ENCODE measurements at regions not wholly inside any gene's neighbourhood (a gene's known extent, or its start where the extent isn't known, plus 50 kb on each side); places are given as distances from the start of the nearest gene placed in this dataset.

- H3K4me2 ChIP-seq (ENCODE audit: low read length): no peak overlapping the region
- H3K27ac ChIP-seq (ENCODE audit: low read depth, low read length): no peak overlapping the region
- DNase-seq: no peak
- WGBS (ENCODE audit: extremely low coverage, insufficient coverage, low lambda C conversion rate): no CpG with 5 or more reads among the region's 3 CpGs
- H3K18ac ChIP-seq (ENCODE audit: low read length): no peak overlapping the region
- no peaks in the 10 kb centered on the region for H3K79me2 ChIP-seq (ENCODE audit: control insufficient read depth, insufficient read depth, low read length)
- no peak overlapping the region for H2AK5ac ChIP-seq (ENCODE audit: low read length)
- H4K8ac ChIP-seq (ENCODE audit: low read depth, low read length): no peak overlapping the region
- H2BK15ac ChIP-seq (replicated peaks; ENCODE audit: low read depth): no peak overlapping the region
- no peak overlapping the region for H3K56ac ChIP-seq (ENCODE audit: low read length)
- H3K27me3 ChIP-seq (ENCODE audit: insufficient read depth, low read length, poor library complexity): no peaks in the 10 kb centered on the region
- no peaks in the 10 kb centered on the region for H3K4me1 ChIP-seq (ENCODE audit: control insufficient read depth, low read depth, low read length)
- no peak overlapping the region for H3K4me3 ChIP-seq (ENCODE audit: low read length)
- no peak overlapping the region for H2BK5ac ChIP-seq (ENCODE audit: low read length)
- H3K9ac ChIP-seq (ENCODE audit: low read length): no peak overlapping the region
- no peak overlapping the region for H4K5ac ChIP-seq (ENCODE audit: low read length)
- no peaks in the 10 kb centered on the region for H3K36me3 ChIP-seq (ENCODE audit: control insufficient read depth, insufficient read depth, low read length)
- no peak overlapping the region for H3K4ac ChIP-seq (ENCODE audit: low read depth, low read length)
- no peak overlapping the region for H2BK120ac ChIP-seq (ENCODE audit: low read depth, low read length)
- H3K23ac ChIP-seq (ENCODE audit: low read length): no peak overlapping the region
- no peaks in the 10 kb centered on the region for H3K79me1 ChIP-seq (ENCODE audit: low read length)
These were observed 140.0 kb upstream of the TAF11L2 start for GRCh38 chr5:17358031-17358430.

DNA sequence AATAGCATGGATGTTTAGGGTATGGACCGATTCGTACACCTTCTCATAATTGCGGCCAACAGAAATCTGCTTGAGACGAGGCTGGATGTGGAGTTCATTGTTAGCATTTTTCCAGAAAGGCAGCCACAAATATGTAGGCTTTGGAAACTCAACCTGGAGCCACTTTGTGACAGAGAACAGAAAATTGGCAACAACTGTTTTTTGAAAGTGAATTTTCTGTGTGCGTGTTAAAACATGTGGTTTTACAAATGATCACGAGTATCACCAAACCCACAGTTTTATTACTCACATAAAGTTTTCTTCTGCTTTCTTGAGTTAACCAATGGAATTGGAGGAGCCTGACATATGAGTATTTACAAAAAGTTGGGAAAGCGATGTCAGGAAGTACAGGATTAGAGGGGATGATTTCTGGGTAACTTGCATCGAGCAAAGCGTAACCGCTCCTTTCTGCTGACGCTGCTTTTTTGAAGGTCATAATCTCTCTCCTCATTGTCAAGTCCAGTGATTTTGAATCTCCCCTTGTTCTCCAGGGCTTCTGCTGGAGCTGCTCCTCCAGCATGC lies 138.5 kb upstream of the TAF11L2 start:
- no peak overlapping the region for H3K4me3 ChIP-seq (ENCODE audit: low read length)
- H3K4me1 ChIP-seq (ENCODE audit: control insufficient read depth, low read depth, low read length): no peaks in the 10 kb centered on the region
- no peaks in the 10 kb centered on the region for H3K79me2 ChIP-seq (ENCODE audit: control insufficient read depth, insufficient read depth, low read length)
- no peak overlapping the region for H3K56ac ChIP-seq (ENCODE audit: low read length)
- no peak overlapping the region for H4K5ac ChIP-seq (ENCODE audit: low read length)
- H4K8ac ChIP-seq (ENCODE audit: low read depth, low read length): no peak overlapping the region
- no peak overlapping the region for H3K4ac ChIP-seq (ENCODE audit: low read depth, low read length)
- H3K18ac ChIP-seq (ENCODE audit: low read length): no peak overlapping the region
- no peak overlapping the region for H2BK120ac ChIP-seq (ENCODE audit: low read depth, low read length)
- DNase-seq: no peak
- no peaks in the 10 kb centered on the region for H3K27me3 ChIP-seq (ENCODE audit: insufficient read depth, low read length, poor library complexity)
- H3K36me3 ChIP-seq (ENCODE audit: control insufficient read depth, insufficient read depth, low read length): no peaks in the 10 kb centered on the region
- H3K9ac ChIP-seq (ENCODE audit: low read length): no peak overlapping the region
- no peak overlapping the region for H2BK5ac ChIP-seq (ENCODE audit: low read length)
- no peak overlapping the region for H2BK15ac ChIP-seq (replicated peaks; ENCODE audit: low read depth)
- no peak overlapping the region for H2AK5ac ChIP-seq (ENCODE audit: low read length)
- H3K4me2 ChIP-seq (ENCODE audit: low read length): no peak overlapping the region
- H3K27ac ChIP-seq (ENCODE audit: low read depth, low read length): no peak overlapping the region
- H3K23ac ChIP-seq (ENCODE audit: low read length): no peak overlapping the region
- H3K79me1 ChIP-seq (ENCODE audit: low read length): no peaks in the 10 kb centered on the region
- WGBS (ENCODE audit: extremely low coverage, insufficient coverage, low lambda C conversion rate): no CpG with 5 or more reads among the region's 11 CpGs

DNA sequence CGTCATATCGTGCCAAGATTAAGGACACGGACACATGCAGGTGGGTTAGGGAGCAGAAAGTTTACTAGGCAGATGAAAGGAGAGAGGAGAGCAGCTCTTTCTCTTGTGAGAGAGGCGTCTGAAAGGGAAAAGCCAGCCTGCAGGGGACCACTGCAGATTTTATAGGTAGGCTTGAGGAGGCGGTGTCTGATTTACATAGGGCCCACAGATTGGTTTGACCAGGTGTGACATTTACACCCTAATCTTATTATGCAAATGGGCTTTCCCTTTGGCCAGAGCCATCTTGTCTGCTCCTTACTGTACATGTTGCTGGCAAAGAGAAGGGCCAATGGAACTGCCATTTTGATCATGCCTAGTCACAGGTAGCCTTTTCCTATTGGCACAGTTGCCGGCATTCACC lies 137.2 kb upstream of the TAF11L2 start:
- H4K5ac ChIP-seq (ENCODE audit: low read length): no peak overlapping the region
- DNase-seq: peak; percentile 29
- no peak overlapping the region for H3K56ac ChIP-seq (ENCODE audit: low read length)
- H3K27ac ChIP-seq (ENCODE audit: low read depth, low read length): no peak overlapping the region
- H3K4me2 ChIP-seq (ENCODE audit: low read length): no peak overlapping the region
- no peaks in the 10 kb centered on the region for H3K27me3 ChIP-seq (ENCODE audit: insufficient read depth, low read length, poor library complexity)
- H3K79me2 ChIP-seq (ENCODE audit: control insufficient read depth, insufficient read depth, low read length): no peaks in the 10 kb centered on the region
- no peaks in the 10 kb centered on the region for H3K79me1 ChIP-seq (ENCODE audit: low read length)
- H3K36me3 ChIP-seq (ENCODE audit: control insufficient read depth, insufficient read depth, low read length): no peaks in the 10 kb centered on the region
- no peak overlapping the region for H2AK5ac ChIP-seq (ENCODE audit: low read length)
- H3K18ac ChIP-seq (ENCODE audit: low read length): no peak overlapping the region
- H3K4ac ChIP-seq (ENCODE audit: low read depth, low read length): no peak overlapping the region
- H2BK120ac ChIP-seq (ENCODE audit: low read depth, low read length): no peak overlapping the region
- no peak overlapping the region for H3K4me3 ChIP-seq (ENCODE audit: low read length)
- no peak overlapping the region for H4K8ac ChIP-seq (ENCODE audit: low read depth, low read length)
- H3K4me1 ChIP-seq (ENCODE audit: control insufficient read depth, low read depth, low read length): peaks cover 2% of the 10 kb centered on the region
- no peak overlapping the region for H2BK15ac ChIP-seq (replicated peaks; ENCODE audit: low read depth)
- no CpG with 5 or more reads among the region's 6 CpGs for WGBS (ENCODE audit: extremely low coverage, insufficient coverage, low lambda C conversion rate)
- H3K9ac ChIP-seq (ENCODE audit: low read length): no peak overlapping the region
- no peak overlapping the region for H3K23ac ChIP-seq (ENCODE audit: low read length)
- H2BK5ac ChIP-seq (ENCODE audit: low read length): no peak overlapping the region

GRCh38 chr5:17361331-17361730 lies 136.7 kb upstream of the TAF11L2 start:
- Histone ChIP-seq H3K36me3 (ENCODE audit: control insufficient read depth, insufficient read depth, low read length) (no peaks in the 10 kb centered on the region), H3K4me1 (ENCODE audit: control insufficient read depth, low read depth, low read length) (peaks cover 2% of the 10 kb centered on the region), H3K79me1 (ENCODE audit: low read length) (no peaks in the 10 kb centered on the region), H3K23ac (ENCODE audit: low read length) (no peak overlapping the region), H3K56ac (ENCODE audit: low read length) (no peak overlapping the region), H3K27ac (ENCODE audit: low read depth, low read length) (no peak overlapping the region), H3K27me3 (ENCODE audit: insufficient read depth, low read length, poor library complexity) (no peaks in the 10 kb centered on the region), H2BK120ac (ENCODE audit: low read depth, low read length) (no peak overlapping the region), H2BK15ac (replicated peaks; ENCODE audit: low read depth) (no peak overlapping the region), H4K5ac (ENCODE audit: low read length) (no peak overlapping the region), H4K8ac (ENCODE audit: low read depth, low read length) (no peak overlapping the region), H3K18ac (ENCODE audit: low read length) (no peak overlapping the region), H3K4me2 (ENCODE audit: low read length) (no peak overlapping the region), H2BK5ac (ENCODE audit: low read length) (no peak overlapping the region), H3K79me2 (ENCODE audit: control insufficient read depth, insufficient read depth, low read length) (no peaks in the 10 kb centered on the region), H3K4ac (ENCODE audit: low read depth, low read length) (no peak overlapping the region), H2AK5ac (ENCODE audit: low read length) (no peak overlapping the region), H3K9ac (ENCODE audit: low read length) (no peak overlapping the region), H3K4me3 (ENCODE audit: low read length) (no peak overlapping the region)
- WGBS (ENCODE audit: extremely low coverage, insufficient coverage, low lambda C conversion rate): 100% methylated on average over 1 of the region's 4 CpGs
- DNase-seq: no peak

DNA sequence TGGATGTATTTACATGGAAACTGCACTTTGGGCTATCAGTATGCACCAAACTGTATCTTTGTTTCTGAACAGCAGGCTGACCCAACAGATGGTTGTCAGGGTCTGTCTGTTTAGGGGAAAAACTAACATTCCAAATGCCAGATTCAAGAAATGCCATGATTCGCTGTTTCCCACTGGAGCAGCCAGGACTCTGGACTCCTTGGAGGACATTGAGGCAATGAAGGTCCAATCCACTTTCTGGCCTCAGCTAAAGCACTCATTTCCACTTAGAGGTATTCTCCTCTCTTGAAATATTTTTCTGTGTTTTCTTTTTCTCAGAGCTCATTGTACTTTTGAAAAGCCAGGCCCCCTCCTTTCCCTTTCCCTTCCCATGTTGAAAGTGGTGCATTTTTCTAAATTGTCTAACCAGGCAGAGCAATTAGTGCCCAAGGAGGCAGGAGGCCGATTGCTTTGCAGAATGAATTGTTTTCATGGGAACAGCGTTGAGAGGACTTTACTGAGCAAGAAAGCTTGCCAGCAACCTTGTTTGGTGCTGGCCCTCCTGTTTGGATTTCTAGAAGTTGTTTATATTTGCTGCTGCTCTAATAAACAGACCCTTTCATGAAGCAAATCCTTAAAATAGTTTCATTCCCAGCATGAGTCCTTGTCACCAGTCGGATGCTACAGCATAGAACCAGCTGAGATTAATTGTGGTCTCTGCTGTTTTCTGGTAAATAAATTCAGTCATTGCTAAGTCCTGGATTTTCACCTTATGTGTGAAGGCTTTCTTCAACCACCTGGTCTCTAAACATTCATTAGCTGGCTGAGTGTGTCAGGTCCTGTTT lies 132.8 kb upstream of the TAF11L2 start:
- no peaks in the 10 kb centered on the region for H3K79me2 ChIP-seq (ENCODE audit: control insufficient read depth, insufficient read depth, low read length)
- no peak overlapping the region for H3K23ac ChIP-seq (ENCODE audit: low read length)
- no peak overlapping the region for H2BK5ac ChIP-seq (ENCODE audit: low read length)
- no peak overlapping the region for H2AK5ac ChIP-seq (ENCODE audit: low read length)
- H3K4me2 ChIP-seq (ENCODE audit: low read length): no peak overlapping the region
- no peak overlapping the region for H3K18ac ChIP-seq (ENCODE audit: low read length)
- H3K4ac ChIP-seq (ENCODE audit: low read depth, low read length): no peak overlapping the region
- no peak for DNase-seq
- H3K27ac ChIP-seq (ENCODE audit: low read depth, low read length): no peak overlapping the region
- H3K4me1 ChIP-seq (ENCODE audit: control insufficient read depth, low read depth, low read length): peaks cover 2% of the 10 kb centered on the region
- WGBS (ENCODE audit: extremely low coverage, insufficient coverage, low lambda C conversion rate): no CpG with 5 or more reads among the region's 4 CpGs
- H4K5ac ChIP-seq (ENCODE audit: low read length): no peak overlapping the region
- H3K36me3 ChIP-seq (ENCODE audit: control insufficient read depth, insufficient read depth, low read length): no peaks in the 10 kb centered on the region
- no peak overlapping the region for H3K9ac ChIP-seq (ENCODE audit: low read length)
- no peak overlapping the region for H2BK15ac ChIP-seq (replicated peaks; ENCODE audit: low read depth)
- H4K8ac ChIP-seq (ENCODE audit: low read depth, low read length): no peak overlapping the region
- H3K27me3 ChIP-seq (ENCODE audit: insufficient read depth, low read length, poor library complexity): no peaks in the 10 kb centered on the region
- H3K4me3 ChIP-seq (ENCODE audit: low read length): no peak overlapping the region
- no peak overlapping the region for H2BK120ac ChIP-seq (ENCODE audit: low read depth, low read length)
- no peaks in the 10 kb centered on the region for H3K79me1 ChIP-seq (ENCODE audit: low read length)
- no peak overlapping the region for H3K56ac ChIP-seq (ENCODE audit: low read length)

DNA sequence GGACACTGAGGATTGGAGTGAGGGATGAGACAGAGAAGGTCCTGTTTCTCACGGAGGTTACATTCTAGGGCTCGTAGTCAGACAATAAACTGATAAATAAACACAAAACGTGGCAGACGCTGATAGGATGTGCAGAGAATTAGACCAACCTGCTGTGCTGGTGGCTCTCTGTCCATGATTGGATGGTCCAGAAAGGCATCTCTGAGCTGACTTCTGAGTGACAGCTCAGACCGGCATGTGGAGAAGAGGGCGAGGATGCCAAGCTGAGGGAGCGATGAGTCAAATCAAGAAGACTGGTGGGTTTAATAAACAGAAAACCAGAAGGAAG lies 132.3 kb upstream of the TAF11L2 start:
- Histone ChIP-seq H3K4me2 (ENCODE audit: low read length) (no peak overlapping the region), H3K4me1 (ENCODE audit: control insufficient read depth, low read depth, low read length) (peaks cover 2% of the 10 kb centered on the region), H3K27ac (ENCODE audit: low read depth, low read length) (no peak overlapping the region), H3K36me3 (ENCODE audit: control insufficient read depth, insufficient read depth, low read length) (no peaks in the 10 kb centered on the region), H3K79me2 (ENCODE audit: control insufficient read depth, insufficient read depth, low read length) (no peaks in the 10 kb centered on the region), H3K18ac (ENCODE audit: low read length) (no peak overlapping the region), H3K4ac (ENCODE audit: low read depth, low read length) (no peak overlapping the region), H4K8ac (ENCODE audit: low read depth, low read length) (no peak overlapping the region), H3K56ac (ENCODE audit: low read length) (no peak overlapping the region), H3K79me1 (ENCODE audit: low read length) (no peaks in the 10 kb centered on the region), H2BK5ac (ENCODE audit: low read length) (no peak overlapping the region), H3K23ac (ENCODE audit: low read length) (no peak overlapping the region), H4K5ac (ENCODE audit: low read length) (no peak overlapping the region), H2BK15ac (replicated peaks; ENCODE audit: low read depth) (no peak overlapping the region), H3K9ac (ENCODE audit: low read length) (no peak overlapping the region), H3K4me3 (ENCODE audit: low read length) (no peak overlapping the region), H2BK120ac (ENCODE audit: low read depth, low read length) (no peak overlapping the region), H3K27me3 (ENCODE audit: insufficient read depth, low read length, poor library complexity) (no peaks in the 10 kb centered on the region), H2AK5ac (ENCODE audit: low read length) (no peak overlapping the region)
- no peak for DNase-seq
- WGBS (ENCODE audit: extremely low coverage, insufficient coverage, low lambda C conversion rate): no CpG with 5 or more reads among the region's 7 CpGs

All from mesendoderm (in vitro differentiated cells).